H1 (cell line): ENCODE measurements at regions not wholly inside any gene's neighbourhood (a gene's known extent, or its start where the extent isn't known, plus 50 kb on each side); places are given as distances from the start of the nearest gene placed in this dataset.

Source experiments
- BRCA1 ChIP-seq: IDR thresholded peaks from 2 replicates; pipeline ENCODE4 v1.6.1; 2012; ENCODE audit warnings: low read depth, low read length, improper control_type of control experiment
- CHD2 ChIP-seq: IDR thresholded peaks from 2 replicates; pipeline ENCODE4 v1.6.1; 2012; ENCODE audit warnings: low read length, improper control_type of control experiment
- GABPA ChIP-seq: IDR thresholded peaks from 2 replicates; pipeline ENCODE4 v1.6.1; 2011; ENCODE audit warnings: mild to moderate bottlenecking, low read length, moderate library complexity, borderline replicate concordance; ENCODE audit not compliant: insufficient read depth
- HDAC2 ChIP-seq, 2 experiments: fragments of 300-600 bp in 1 of 2; sonication (generic) in 1 of 2; IDR thresholded peaks; 2 replicates each; pipeline ENCODE4 v1.6.1; 2011 to 2012; ENCODE audit warnings: low read depth in 2 of 2, low read length in 2 of 2, mild to moderate bottlenecking in 2 of 2, moderate library complexity in 2 of 2, borderline replicate concordance in 1 of 2, inconsistent platforms in 1 of 2
- JUND ChIP-seq: IDR thresholded peaks from 2 replicates; pipeline ENCODE4 v1.6.1; 2011; ENCODE audit warnings: mild to moderate bottlenecking, improper control_type of control experiment, low read length
- SUZ12 ChIP-seq: fragments of 200-600 bp; sonication (generic); IDR thresholded peaks from 2 replicates; pipeline ENCODE4 v1.6.1; 2012; ENCODE audit warnings: mild to moderate bottlenecking, inconsistent platforms, low read length, moderate library complexity, mixed read lengths

GRCh38 chr1:191065346-191065745 is 587.7 kb upstream of the BRINP3 start:
- TF ChIP-seq SUZ12 (no peak), GABPA (no peak), BRCA1 (no peak), CHD2 (no peak), HDAC2 (IDR thresholded peaks at IDR 0.05; ENCODE audit: borderline replicate concordance in 1 of 2, low read depth in 2 of 2, low read length in 2 of 2) (no peak), JUND (no peak)
